GM12865 (cell line): ENCODE measurements at regions not wholly inside any gene's neighbourhood (a gene's known extent, or its start where the extent isn't known, plus 50 kb on each side); places are given as distances from the start of the nearest gene placed in this dataset.
"Not testable (repeated sequence)": the region's sequence is repeated elsewhere in the genome, so short reads cannot be mapped to it uniquely, and the experiment has no call there.

Experiments used
- DNase-seq: peaks from one replicate; pipeline ENCODE4 v3.0.0; 2010; ENCODE audit warnings: low read depth
- H3K4me3 ChIP-seq: 2 replicates; pipeline ENCODE4 v1.5.1; 2011; ENCODE audit warnings: mild to moderate bottlenecking, low read depth, low read length, control low read depth
- CTCF ChIP-seq: IDR thresholded peaks from 2 replicates; pipeline ENCODE4 v1.5.1; 2011; ENCODE audit warnings: low read length, control low read depth, low read depth, inconsistent platforms; ENCODE audit not compliant: insufficient read depth; ENCODE audit errors: missing control alignments

- no peak for TF ChIP-seq CTCF
- H3K4me3 ChIP-seq: no peak overlapping the region
- no peak for DNase-seq
These were observed 529.8 kb upstream of the CADM1 start for GRCh38 chr11:116033931-116034553.

GRCh38 chr11:116030697-116031331 is 526.6 kb upstream of the CADM1 start:
- TF ChIP-seq CTCF: no peak
- peak; percentile 17 for DNase-seq

GRCh38 chr11:116028506-116028905 is 524.3 kb upstream of the CADM1 start:
- not testable (repeated sequence) for DNase-seq

More at GRCh38 chr11:116030697-116031331, 526.6 kb upstream of the CADM1 start:
- H3K4me3 ChIP-seq: no peak overlapping the region

GRCh38 chr11:115999437-115999836 is 495.2 kb upstream of the CADM1 start:
- DNase-seq: no peak
- no peak overlapping the region for H3K4me3 ChIP-seq
- no peak for TF ChIP-seq CTCF

More at GRCh38 chr11:116028506-116028905, 524.3 kb upstream of the CADM1 start:
- not testable (repeated sequence) for H3K4me3 ChIP-seq

GRCh38 chr11:115996808-115997188 is 492.6 kb upstream of the CADM1 start:
- no peak for TF ChIP-seq CTCF
- no peak overlapping the region for H3K4me3 ChIP-seq
- DNase-seq: peak; percentile 65

- TF ChIP-seq CTCF: no peak
- peak; percentile 91 for DNase-seq
- no peak overlapping the region for H3K4me3 ChIP-seq
These were observed 492.1 kb upstream of the CADM1 start for GRCh38 chr11:115996125-115996807.

- H3K4me3 ChIP-seq: no peak overlapping the region
- DNase-seq: no peak
- TF ChIP-seq CTCF: no peak
These were observed 489.4 kb upstream of the CADM1 start for GRCh38 chr11:115993590-115993989.
